ENCODE measurements at regions not wholly inside any gene's neighbourhood (a gene's known extent, or its start where the extent isn't known, plus 50 kb on each side); places are given as distances from the start of the nearest gene placed in this dataset.

DNA sequence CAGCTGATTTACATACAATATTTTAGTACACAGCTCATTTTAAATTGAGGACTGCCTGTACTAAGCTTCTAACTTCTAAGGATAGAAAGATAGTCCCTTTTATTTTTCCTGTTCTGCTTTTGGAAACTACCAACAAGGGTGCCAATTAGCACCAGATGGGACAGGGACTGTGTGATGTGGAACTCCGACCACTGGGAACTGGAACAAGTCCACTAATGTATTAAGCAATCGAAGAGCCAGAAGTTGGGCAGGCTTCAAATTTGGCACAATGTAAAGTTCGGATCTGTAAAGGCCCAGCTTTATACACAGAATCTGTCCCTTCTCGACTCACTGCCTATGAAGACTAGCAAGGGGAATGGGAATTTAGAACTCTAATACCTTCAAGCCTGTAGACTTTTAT, 149.3 kb downstream of the ZC3H11B start:
- TF ChIP-seq CTCF (conservative IDR thresholded peaks at IDR 0.05; ENCODE audit: low read depth, low read length) = no peak
- TF ChIP-seq EZH2 (IDR thresholded peaks at IDR 0.05; ENCODE audit: low read length, unreplicated experiment) = no peak

All from PC-3 (cell line).